HCT116 (cell line): ENCODE measurements at regions not wholly inside any gene's neighbourhood (a gene's known extent, or its start where the extent isn't known, plus 50 kb on each side); places are given as distances from the start of the nearest gene placed in this dataset.

Source experiments
- ATAC-seq: fragments of 200-7000 bp; cut with Tn5 transposase; 2 replicates; pipeline ENCODE4 v1.9.1; 2020; ENCODE audit warnings: mild to moderate bottlenecking, moderate library complexity
- BruUV-seq: library from RNA; stranded (reverse); fragments of 400-500 nt; replicated peaks from 2 replicates; lab custom pipeline; 2021; lab: Mats Ljungman, UMichigan
- CTCF ChIA-PET: fragments of 300-600 bp; sonication (Branson Sonifier 250); formaldehyde crosslinking; loops from one replicate; lab custom pipeline; 2021; ENCODE audit warnings: antibody characterized with exemption; lab: Charles Lee
- POLR2A ChIA-PET: fragments of 300-600, 350-600 bp; sonication (Branson Sonifier 250); formaldehyde crosslinking; loops from one replicate; lab custom pipeline; 2021; ENCODE audit warnings: antibody characterized with exemption; lab: Charles Lee
- RAD21 ChIA-PET, 2 experiments: fragments of 300-600 bp; sonication (Branson Sonifier 250); formaldehyde crosslinking; loops; one replicate each; lab custom pipeline; 2023; ENCODE audit warnings: low total read pairs in 2 of 2; ENCODE audit not compliant: uncharacterized antibody in 2 of 2, unreplicated experiment in 2 of 2, low non-redundant PET in 1 of 2; lab: Charles Lee
- DNase-seq: peaks from one replicate; pipeline ENCODE4 v3.0.0-alpha.2; 2010; ENCODE audit warnings: low read depth, low spot score
- H2AFZ ChIP-seq: fragments of 200-600 bp; shearing (Covaris generic), sonication (generic); 2 replicates; pipeline ENCODE4 v1.6.1; 2017; ENCODE audit warnings: low read depth, mixed run types, mixed read lengths, antibody characterized with exemption, low read length; ENCODE audit not compliant: poor library complexity, severe bottlenecking
- H3K27ac ChIP-seq: 2 replicates; pipeline ENCODE4 v1.5.1; 2012; ENCODE audit warnings: low read depth, low read length
- H3K27me3 ChIP-seq: fragments of 200-600 bp; sonication (generic); 2 replicates; pipeline ENCODE4 v1.6.1; 2016; ENCODE audit warnings: mixed run types, low read length, mixed read lengths; ENCODE audit not compliant: insufficient read depth
- H3K36me3 ChIP-seq, 2 experiments: fragments of 200-500 bp in 1 of 2; fragments of 200-600 bp in 1 of 2; sonication (Bioruptor generic) in 1 of 2; sonication (generic) in 1 of 2; 2 replicates each; pipeline versions ENCODE4 v1.5.1 to v1.6.1; 2014 to 2016; ENCODE audit warnings: low read length in 2 of 2, inconsistent platforms in 1 of 2, mixed read lengths in 1 of 2, mixed run types in 1 of 2; ENCODE audit not compliant: insufficient read depth in 2 of 2, control insufficient read depth in 1 of 2
- H3K4me1 ChIP-seq, 2 experiments: fragments of 200-600 bp in 1 of 2; sonication (generic) in 1 of 2; 2 replicates each; pipeline versions ENCODE4 v1.5.1 to v1.6.1; 2012 to 2017; ENCODE audit warnings: low read length in 2 of 2, inconsistent platforms in 1 of 2, mild to moderate bottlenecking in 1 of 2, mixed read lengths in 1 of 2, mixed run types in 1 of 2, moderate library complexity in 1 of 2; ENCODE audit not compliant: insufficient read depth in 2 of 2, control insufficient read depth in 1 of 2
- H3K4me2 ChIP-seq: fragments of 200-600 bp; sonication (generic); 2 replicates; pipeline ENCODE4 v1.6.1; 2017; ENCODE audit warnings: mixed run types, low read length, mixed read lengths
- H3K4me3 ChIP-seq, 2 experiments: fragments of 200-600 bp in 1 of 2; sonication (generic) in 1 of 2; replicated peaks in 1 of 2; 2 replicates each; pipeline ENCODE4 v1.5.1; 2011 to 2016; ENCODE audit warnings: low read length in 2 of 2, control low read depth in 1 of 2, low read depth in 1 of 2, mild to moderate bottlenecking in 1 of 2, mixed read lengths in 1 of 2, mixed run types in 1 of 2
- H3K79me2 ChIP-seq: fragments of 200-600 bp; sonication (generic); 2 replicates; pipeline ENCODE4 v1.6.1; 2017; ENCODE audit warnings: mild to moderate bottlenecking, mixed run types, low read length, moderate library complexity, mixed read lengths; ENCODE audit not compliant: insufficient read depth
- H3K9ac ChIP-seq: fragments of 200-600 bp; sonication (generic); 2 replicates; pipeline ENCODE4 v1.6.1; 2016; ENCODE audit warnings: low read length, mixed read lengths
- H3K9me2 ChIP-seq: fragments of 200-600 bp; sonication (generic), shearing (Covaris generic); 2 replicates; pipeline ENCODE4 v1.6.1; 2017; ENCODE audit warnings: mixed run types, mild to moderate bottlenecking, moderate library complexity; ENCODE audit not compliant: insufficient read depth
- H3K9me3 ChIP-seq, 2 experiments: fragments of 200-500 bp in 1 of 2; fragments of 200-600 bp in 1 of 2; sonication (Bioruptor generic) in 1 of 2; sonication (generic) in 1 of 2; 2 replicates each; pipeline ENCODE4 v1.6.1; 2014 to 2017; ENCODE audit warnings: low read length in 2 of 2, mixed read lengths in 2 of 2, inconsistent platforms in 1 of 2, low read depth in 1 of 2, mild to moderate bottlenecking in 1 of 2, mixed run types in 1 of 2, moderate library complexity in 1 of 2; ENCODE audit not compliant: control insufficient read depth in 1 of 2, insufficient read depth in 1 of 2
- H4K20me1 ChIP-seq: fragments of 200-600 bp; sonication (generic), shearing (Covaris generic); 2 replicates; pipeline ENCODE4 v1.6.1; 2017; ENCODE audit warnings: mixed run types, mild to moderate bottlenecking, moderate library complexity; ENCODE audit not compliant: insufficient read depth
- CEBPB ChIP-seq: IDR thresholded peaks from 2 replicates; pipeline ENCODE4 v1.6.1; 2012; ENCODE audit warnings: low read depth
- CTCF ChIP-seq, 3 experiments: fragments of 200-600 bp in 1 of 3; sonication (generic) in 1 of 3; IDR thresholded peaks in 2 of 3; conservative IDR thresholded peaks in 1 of 3; 2 replicates each; pipeline ENCODE4 v1.5.1; 2012 to 2017; ENCODE audit warnings: low read depth in 2 of 3, low read length in 2 of 3, antibody characterized with exemption in 1 of 3, borderline replicate concordance in 1 of 3, control low read depth in 1 of 3, mild to moderate bottlenecking in 1 of 3, mixed read lengths in 1 of 3, mixed run types in 1 of 3, moderate library complexity in 1 of 3; ENCODE audit not compliant: insufficient read depth in 1 of 3
- EGR1 ChIP-seq: IDR thresholded peaks from 2 replicates; pipeline ENCODE4 v1.6.1; 2012; ENCODE audit warnings: low read depth
- ELF1 ChIP-seq: IDR thresholded peaks from 2 replicates; pipeline ENCODE4 v1.6.1; 2012; ENCODE audit warnings: low read depth, borderline replicate concordance
- EZH2 ChIP-seq: fragments of 200-600 bp; sonication (generic); IDR thresholded peaks from 2 replicates; pipeline ENCODE4 v1.6.1; 2017; ENCODE audit warnings: antibody characterized with exemption, mixed run types
- EZH2phosphoT487 ChIP-seq: fragments of 200-600 bp; IDR thresholded peaks from 2 replicates; pipeline ENCODE4 v1.6.1; 2018; ENCODE audit warnings: antibody characterized with exemption, borderline replicate concordance
- FOSL1 ChIP-seq: IDR thresholded peaks from 2 replicates; pipeline ENCODE4 v1.6.1; 2012; ENCODE audit warnings: low read depth
- JUND ChIP-seq: IDR thresholded peaks from 2 replicates; pipeline ENCODE4 v1.6.1; 2012
- MAX ChIP-seq: IDR thresholded peaks from 2 replicates; pipeline ENCODE4 v1.6.1; 2012
- POLR2A ChIP-seq: IDR thresholded peaks from 2 replicates; pipeline ENCODE4 v1.7.0; 2011; ENCODE audit warnings: borderline replicate concordance; ENCODE audit not compliant: insufficient read depth, insufficient read length; ENCODE audit errors: extremely low read depth
- RAD21 ChIP-seq: IDR thresholded peaks from 2 replicates; pipeline ENCODE4 v1.6.1; 2012; ENCODE audit warnings: low read depth, mild to moderate bottlenecking
- REST ChIP-seq: IDR thresholded peaks from 2 replicates; pipeline ENCODE4 v1.6.1; 2012; ENCODE audit warnings: low read depth
- SIN3A ChIP-seq: IDR thresholded peaks from 2 replicates; pipeline ENCODE4 v1.6.1; 2012; ENCODE audit warnings: low read depth
- SP1 ChIP-seq: IDR thresholded peaks from 2 replicates; pipeline ENCODE4 v1.6.1; 2012; ENCODE audit warnings: low read depth
- TCF7L2 ChIP-seq: IDR thresholded peaks from 2 replicates; pipeline ENCODE4 v1.7.0; 2011; ENCODE audit warnings: borderline replicate concordance, inconsistent platforms; ENCODE audit not compliant: insufficient read depth, insufficient read length; ENCODE audit errors: extremely low read depth
- YY1 ChIP-seq: IDR thresholded peaks from 2 replicates; pipeline ENCODE4 v1.6.1; 2011; ENCODE audit warnings: low read length, low read depth, moderate library complexity, mild to moderate bottlenecking; ENCODE audit not compliant: insufficient replicate concordance; ENCODE audit errors: extremely low read depth
- ZBTB33 ChIP-seq: IDR thresholded peaks from 2 replicates; pipeline ENCODE4 v1.6.1; 2011; ENCODE audit warnings: mild to moderate bottlenecking, low read length, moderate library complexity; ENCODE audit not compliant: insufficient replicate concordance; ENCODE audit errors: extremely low read depth
- ZFX ChIP-seq: fragments of 450-650 bp; IDR thresholded peaks from 2 replicates; pipeline ENCODE4 v1.6.1; 2017
- intact Hi-C: fragments of 100-400 bp; cut with micrococcal nuclease; formaldehyde crosslinking; loops from 2 replicates; pipeline ENCODE4 v1.10.0; 2022

GRCh38 chr1:56334047-56334446 lies 245.3 kb downstream of the PLPP3 start:
- Histone ChIP-seq H3K27ac (no peak overlapping the region), H3K9me3 (no peaks in the 10 kb centered on the region), H2AFZ (no peak overlapping the region), H3K4me1 (peaks cover 3 to 19% of the 10 kb centered on the region in 2 experiments; a peak in 2 of 4 replicates), H3K79me2 (no peaks in the 10 kb centered on the region), H3K4me2 (no peak overlapping the region), H3K4me3 (no peak overlapping the region), H3K9me2 (no peaks in the 10 kb centered on the region), H3K36me3 (no peaks in the 10 kb centered on the region), H3K27me3 (no peaks in the 10 kb centered on the region), H4K20me1 (no peaks in the 10 kb centered on the region), H3K9ac (no peak overlapping the region)
- no peak for DNase-seq
- POLR2A ChIA-PET = no interaction called here
- intact Hi-C loops = no loop called here
- RAD21 ChIA-PET = no interaction called here
- no TSS peak for BruUV-seq
- ATAC-seq = no peak
- CTCF ChIA-PET = no interaction called here
- TF ChIP-seq SIN3A (no peak), SP1 (no peak), CEBPB (no peak), ZFX (no peak), EZH2 (no peak), ELF1 (no peak), POLR2A (no peak), RAD21 (no peak), CTCF (IDR thresholded peaks at IDR 0.05 in 2 of 3, conservative IDR thresholded peaks at IDR 0.05 in 1 of 3; ENCODE audit: borderline replicate concordance in 1 of 3, insufficient read depth in 1 of 3, low read depth in 2 of 3, low read length in 2 of 3) (no peak), EZH2phosphoT487 (no peak), EGR1 (no peak), JUND (no peak), MAX (no peak), YY1 (no peak), TCF7L2 (no peak), ZBTB33 (no peak), REST (no peak), FOSL1 (no peak)
